CD14-positive monocyte (primary cell): ENCODE measurements at regions not wholly inside any gene's neighbourhood (a gene's known extent, or its start where the extent isn't known, plus 50 kb on each side); places are given as distances from the start of the nearest gene placed in this dataset.

Experiments
- DNase-seq, 3 donors: peaks; one replicate each; pipeline ENCODE4 v3.0.0-alpha.2; 2011 to 2022
- H2AFZ ChIP-seq: 2 replicates; pipeline ENCODE4 v1.6.0; 2012; ENCODE audit warnings: mild to moderate bottlenecking, low read depth, low read length, inconsistent platforms; ENCODE audit not compliant: insufficient read depth, poor library complexity, severe bottlenecking
- H3K27ac ChIP-seq, 2 donors: 1 replicate in 1 of 2; 2 replicates in 1 of 2; pipeline ENCODE4 v1.5.1; 2012 to 2013; ENCODE audit warnings: low read length in 2 of 2, control low read depth in 1 of 2, inconsistent platforms in 1 of 2, low read depth in 1 of 2, mild to moderate bottlenecking in 1 of 2
- H3K27me3 ChIP-seq, 2 donors: one replicate each; pipeline versions ENCODE4 v1.6.0 to v1.6.1; 2011 to 2013; ENCODE audit warnings: low read length in 2 of 2; ENCODE audit not compliant: control insufficient read depth in 2 of 2, insufficient read depth in 2 of 2
- H3K36me3 ChIP-seq, 2 donors: replicated peaks in 1 of 2; 1 replicate in 1 of 2; 2 replicates in 1 of 2; pipeline versions ENCODE4 v1.5.1 to v1.6.1; 2012 to 2013; ENCODE audit warnings: low read length in 2 of 2, control low read depth in 1 of 2, inconsistent platforms in 1 of 2, mild to moderate bottlenecking in 1 of 2; ENCODE audit not compliant: insufficient read depth in 2 of 2, control insufficient read depth in 1 of 2
- H3K4me1 ChIP-seq, 2 donors: 1 replicate in 1 of 2; 2 replicates in 1 of 2; pipeline versions ENCODE4 v1.5.1 to v1.6.1; 2012 to 2013; ENCODE audit warnings: low read length in 2 of 2, control low read depth in 1 of 2, inconsistent platforms in 1 of 2, mild to moderate bottlenecking in 1 of 2, moderate library complexity in 1 of 2; ENCODE audit not compliant: insufficient read depth in 2 of 2, control insufficient read depth in 1 of 2
- H3K4me2 ChIP-seq: replicated peaks from 2 replicates; pipeline ENCODE3; 2012; ENCODE audit warnings: low read length, moderate library complexity, mild to moderate bottlenecking; ENCODE audit not compliant: poor library complexity, severe bottlenecking; ENCODE audit errors: extremely low read depth
- H3K4me3 ChIP-seq, 3 experiments: fragments of 200-600 bp in 1 of 3; sonication (generic) in 1 of 3; replicated peaks in 1 of 3; 1 replicate in 2 of 3; 2 replicates in 1 of 3; pipeline ENCODE4 v1.5.1; 2011 to 2013; ENCODE audit warnings: low read length in 3 of 3, mild to moderate bottlenecking in 3 of 3, control low read depth in 2 of 3, low read depth in 2 of 3, inconsistent platforms in 1 of 3, moderate library complexity in 1 of 3
- H3K79me2 ChIP-seq: 2 replicates; pipeline ENCODE4 v1.6.0; 2012; ENCODE audit warnings: mild to moderate bottlenecking, control low read depth, inconsistent platforms, low read length, moderate library complexity; ENCODE audit not compliant: insufficient read depth
- H3K9ac ChIP-seq: 2 replicates; pipeline ENCODE4 v1.6.0; 2017; ENCODE audit warnings: low read length, mild to moderate bottlenecking; ENCODE audit not compliant: insufficient read depth, poor library complexity, severe bottlenecking
- H3K9me3 ChIP-seq, 2 donors: replicated peaks in 1 of 2; 1 replicate in 1 of 2; 2 replicates in 1 of 2; pipeline versions ENCODE4 v1.5.1 to v1.6.1; 2012 to 2013; ENCODE audit warnings: low read length in 2 of 2, control low read depth in 1 of 2; ENCODE audit not compliant: control insufficient read depth in 1 of 2, insufficient read depth in 1 of 2
- H4K20me1 ChIP-seq: 2 replicates; pipeline ENCODE4 v1.6.0; 2012; ENCODE audit warnings: mild to moderate bottlenecking, low read length, control low read depth, moderate library complexity; ENCODE audit not compliant: insufficient read depth
- H3K27ac Mint-ChIP-seq, 7 donors: one replicate each; pipeline ENCODE4 v1.8.0; 2020; ENCODE audit warnings: mild to moderate bottlenecking in 7 of 7, mixed read lengths in 7 of 7, moderate library complexity in 6 of 7, inconsistent platforms in 2 of 7
- H3K27me3 Mint-ChIP-seq, 3 donors: one replicate each; pipeline ENCODE4 v1.8.0; 2021 to 2022; ENCODE audit warnings: low read depth in 3 of 3, mild to moderate bottlenecking in 3 of 3, mixed read lengths in 3 of 3, moderate library complexity in 3 of 3, inconsistent platforms in 1 of 3
- H3K36me3 Mint-ChIP-seq, 2 donors: one replicate each; pipeline ENCODE4 v1.8.0; 2020; ENCODE audit warnings: mixed read lengths in 2 of 2, inconsistent platforms in 1 of 2, mild to moderate bottlenecking in 1 of 2
- H3K4me1 Mint-ChIP-seq: one replicate; pipeline ENCODE4 v1.8.0; 2020; ENCODE audit warnings: mild to moderate bottlenecking, mixed read lengths
- H3K4me3 Mint-ChIP-seq, 2 donors: one replicate each; pipeline ENCODE4 v1.8.0; 2020; ENCODE audit warnings: mild to moderate bottlenecking in 2 of 2, mixed read lengths in 2 of 2, moderate library complexity in 1 of 2
- H3K9me3 Mint-ChIP-seq, 7 donors: one replicate each; pipeline ENCODE4 v1.8.0; 2020 to 2022; ENCODE audit warnings: mixed read lengths in 7 of 7, mild to moderate bottlenecking in 6 of 7, moderate library complexity in 6 of 7, inconsistent platforms in 2 of 7
- WGBS: methylation state at CpG from one replicate; pipeline ENCODE4 v1.1.5; 2013; ENCODE audit warnings: missing lambda C conversion rate; ENCODE audit not compliant: insufficient coverage; 5-methylcytosine and 5-hydroxymethylcytosine counted together
- intact Hi-C, 2 donors: fragments of 100-400 bp; cut with micrococcal nuclease; formaldehyde crosslinking; loops; one replicate each; pipeline versions ENCODE4 v1.15.0 to v1.15.1; 2023
- TF ChIP-seq, protein P1 (sequence below): fragments of 200-600 bp; IDR thresholded peaks from one replicate; pipeline ENCODE4 v1.8.0; 2022; ENCODE audit warnings: antibody characterized with exemption, mild to moderate bottlenecking

GRCh38 chr13:58950911-58951310 is 1212.8 kb downstream of the DIAPH3 start:
- H3K79me2 ChIP-seq, result no peaks in the 10 kb centered on the region
- no peak overlapping the region for H3K9ac ChIP-seq
- H3K27ac ChIP-seq, result no peak overlapping the region
- no peak overlapping the region for H2AFZ ChIP-seq
- Mint-ChIP-seq H3K36me3 (no peaks in the 10 kb centered on the region), H3K9me3 (peaks cover 2 to 24% (median 17%) of the 10 kb centered on the region in 7 donors), H3K27me3 (peaks cover 0 to 1% (median 0%) of the 10 kb centered on the region in 3 donors), H3K27ac (no peak overlapping the region), H3K4me1 (peaks cover 2% of the 10 kb centered on the region), H3K4me3 (no peak overlapping the region)
- no peaks in the 10 kb centered on the region for H3K4me1 ChIP-seq
- no peak for DNase-seq
- no peaks in the 10 kb centered on the region for H3K27me3 ChIP-seq
- H4K20me1 ChIP-seq, result no peaks in the 10 kb centered on the region
- intact Hi-C loops, result no loop called here
- peaks cover 15 to 25% of the 10 kb centered on the region in 2 donors for H3K9me3 ChIP-seq
- no peaks in the 10 kb centered on the region for H3K36me3 ChIP-seq
- no peak overlapping the region for H3K4me3 ChIP-seq
- TF ChIP-seq, protein P1, sequence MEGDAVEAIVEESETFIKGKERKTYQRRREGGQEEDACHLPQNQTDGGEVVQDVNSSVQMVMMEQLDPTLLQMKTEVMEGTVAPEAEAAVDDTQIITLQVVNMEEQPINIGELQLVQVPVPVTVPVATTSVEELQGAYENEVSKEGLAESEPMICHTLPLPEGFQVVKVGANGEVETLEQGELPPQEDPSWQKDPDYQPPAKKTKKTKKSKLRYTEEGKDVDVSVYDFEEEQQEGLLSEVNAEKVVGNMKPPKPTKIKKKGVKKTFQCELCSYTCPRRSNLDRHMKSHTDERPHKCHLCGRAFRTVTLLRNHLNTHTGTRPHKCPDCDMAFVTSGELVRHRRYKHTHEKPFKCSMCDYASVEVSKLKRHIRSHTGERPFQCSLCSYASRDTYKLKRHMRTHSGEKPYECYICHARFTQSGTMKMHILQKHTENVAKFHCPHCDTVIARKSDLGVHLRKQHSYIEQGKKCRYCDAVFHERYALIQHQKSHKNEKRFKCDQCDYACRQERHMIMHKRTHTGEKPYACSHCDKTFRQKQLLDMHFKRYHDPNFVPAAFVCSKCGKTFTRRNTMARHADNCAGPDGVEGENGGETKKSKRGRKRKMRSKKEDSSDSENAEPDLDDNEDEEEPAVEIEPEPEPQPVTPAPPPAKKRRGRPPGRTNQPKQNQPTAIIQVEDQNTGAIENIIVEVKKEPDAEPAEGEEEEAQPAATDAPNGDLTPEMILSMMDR, result no peak
- H3K4me2 ChIP-seq, result no peak overlapping the region

- DNase-seq, result no peak
- Mint-ChIP-seq H3K27me3 (peaks cover 0 to 4% (median 0%) of the 10 kb centered on the region in 3 donors), H3K4me3 (no peak overlapping the region), H3K27ac (no peak overlapping the region), H3K36me3 (no peaks in the 10 kb centered on the region), H3K9me3 (peaks cover 2 to 24% (median 17%) of the 10 kb centered on the region in 7 donors), H3K4me1 (peaks cover 2% of the 10 kb centered on the region)
- TF ChIP-seq, protein P1, result no peak
- Histone ChIP-seq H3K4me3 (no peak overlapping the region), H3K27ac (no peak overlapping the region), H3K36me3 (no peaks in the 10 kb centered on the region), H4K20me1 (no peaks in the 10 kb centered on the region), H3K79me2 (no peaks in the 10 kb centered on the region), H3K4me2 (no peak overlapping the region), H3K9me3 (peaks cover 13 to 25% of the 10 kb centered on the region in 2 donors), H3K4me1 (no peaks in the 10 kb centered on the region), H3K9ac (no peak overlapping the region), H3K27me3 (no peaks in the 10 kb centered on the region), H2AFZ (no peak overlapping the region)
- WGBS, result no CpG with 5 or more reads among the region's 1 CpG
- intact Hi-C loops, result no loop called here
Measured at GRCh38 chr13:58953638-58954037, 1210.1 kb downstream of the DIAPH3 start.
